HCT116 (cell line): ENCODE measurements at regions not wholly inside any gene's neighbourhood (a gene's known extent, or its start where the extent isn't known, plus 50 kb on each side); places are given as distances from the start of the nearest gene placed in this dataset.

Experiments
- ATAC-seq: fragments of 200-7000 bp; cut with Tn5 transposase; 2 replicates; pipeline ENCODE4 v1.9.1; 2020; ENCODE audit warnings: mild to moderate bottlenecking, moderate library complexity
- BruUV-seq: library from RNA; stranded (reverse); fragments of 400-500 nt; replicated peaks from 2 replicates; lab custom pipeline; 2021; lab: Mats Ljungman, UMichigan
- CTCF ChIA-PET: fragments of 300-600 bp; sonication (Branson Sonifier 250); formaldehyde crosslinking; loops from one replicate; lab custom pipeline; 2021; ENCODE audit warnings: antibody characterized with exemption; lab: Charles Lee
- POLR2A ChIA-PET: fragments of 300-600, 350-600 bp; sonication (Branson Sonifier 250); formaldehyde crosslinking; loops from one replicate; lab custom pipeline; 2021; ENCODE audit warnings: antibody characterized with exemption; lab: Charles Lee
- RAD21 ChIA-PET, 2 experiments: fragments of 300-600 bp; sonication (Branson Sonifier 250); formaldehyde crosslinking; loops; one replicate each; lab custom pipeline; 2023; ENCODE audit warnings: low total read pairs in 2 of 2; ENCODE audit not compliant: uncharacterized antibody in 2 of 2, unreplicated experiment in 2 of 2, low non-redundant PET in 1 of 2; lab: Charles Lee
- DNase-seq: peaks from one replicate; pipeline ENCODE4 v3.0.0-alpha.2; 2010; ENCODE audit warnings: low read depth, low spot score
- H2AFZ ChIP-seq: fragments of 200-600 bp; shearing (Covaris generic), sonication (generic); 2 replicates; pipeline ENCODE4 v1.6.1; 2017; ENCODE audit warnings: low read depth, mixed run types, mixed read lengths, antibody characterized with exemption, low read length; ENCODE audit not compliant: poor library complexity, severe bottlenecking
- H3K27ac ChIP-seq: 2 replicates; pipeline ENCODE4 v1.5.1; 2012; ENCODE audit warnings: low read depth, low read length
- H3K27me3 ChIP-seq: fragments of 200-600 bp; sonication (generic); 2 replicates; pipeline ENCODE4 v1.6.1; 2016; ENCODE audit warnings: mixed run types, low read length, mixed read lengths; ENCODE audit not compliant: insufficient read depth
- H3K36me3 ChIP-seq, 2 experiments: fragments of 200-500 bp in 1 of 2; fragments of 200-600 bp in 1 of 2; sonication (Bioruptor generic) in 1 of 2; sonication (generic) in 1 of 2; 2 replicates each; pipeline versions ENCODE4 v1.5.1 to v1.6.1; 2014 to 2016; ENCODE audit warnings: low read length in 2 of 2, inconsistent platforms in 1 of 2, mixed read lengths in 1 of 2, mixed run types in 1 of 2; ENCODE audit not compliant: insufficient read depth in 2 of 2, control insufficient read depth in 1 of 2
- H3K4me1 ChIP-seq, 2 experiments: fragments of 200-600 bp in 1 of 2; sonication (generic) in 1 of 2; 2 replicates each; pipeline versions ENCODE4 v1.5.1 to v1.6.1; 2012 to 2017; ENCODE audit warnings: low read length in 2 of 2, inconsistent platforms in 1 of 2, mild to moderate bottlenecking in 1 of 2, mixed read lengths in 1 of 2, mixed run types in 1 of 2, moderate library complexity in 1 of 2; ENCODE audit not compliant: insufficient read depth in 2 of 2, control insufficient read depth in 1 of 2
- H3K4me2 ChIP-seq: fragments of 200-600 bp; sonication (generic); 2 replicates; pipeline ENCODE4 v1.6.1; 2017; ENCODE audit warnings: mixed run types, low read length, mixed read lengths
- H3K4me3 ChIP-seq, 2 experiments: fragments of 200-600 bp in 1 of 2; sonication (generic) in 1 of 2; replicated peaks in 1 of 2; 2 replicates each; pipeline ENCODE4 v1.5.1; 2011 to 2016; ENCODE audit warnings: low read length in 2 of 2, control low read depth in 1 of 2, low read depth in 1 of 2, mild to moderate bottlenecking in 1 of 2, mixed read lengths in 1 of 2, mixed run types in 1 of 2
- H3K79me2 ChIP-seq: fragments of 200-600 bp; sonication (generic); 2 replicates; pipeline ENCODE4 v1.6.1; 2017; ENCODE audit warnings: mild to moderate bottlenecking, mixed run types, low read length, moderate library complexity, mixed read lengths; ENCODE audit not compliant: insufficient read depth
- H3K9ac ChIP-seq: fragments of 200-600 bp; sonication (generic); 2 replicates; pipeline ENCODE4 v1.6.1; 2016; ENCODE audit warnings: low read length, mixed read lengths
- H3K9me2 ChIP-seq: fragments of 200-600 bp; sonication (generic), shearing (Covaris generic); 2 replicates; pipeline ENCODE4 v1.6.1; 2017; ENCODE audit warnings: mixed run types, mild to moderate bottlenecking, moderate library complexity; ENCODE audit not compliant: insufficient read depth
- H3K9me3 ChIP-seq, 2 experiments: fragments of 200-500 bp in 1 of 2; fragments of 200-600 bp in 1 of 2; sonication (Bioruptor generic) in 1 of 2; sonication (generic) in 1 of 2; 2 replicates each; pipeline ENCODE4 v1.6.1; 2014 to 2017; ENCODE audit warnings: low read length in 2 of 2, mixed read lengths in 2 of 2, inconsistent platforms in 1 of 2, low read depth in 1 of 2, mild to moderate bottlenecking in 1 of 2, mixed run types in 1 of 2, moderate library complexity in 1 of 2; ENCODE audit not compliant: control insufficient read depth in 1 of 2, insufficient read depth in 1 of 2
- H4K20me1 ChIP-seq: fragments of 200-600 bp; sonication (generic), shearing (Covaris generic); 2 replicates; pipeline ENCODE4 v1.6.1; 2017; ENCODE audit warnings: mixed run types, mild to moderate bottlenecking, moderate library complexity; ENCODE audit not compliant: insufficient read depth
- CBX3 ChIP-seq: IDR thresholded peaks from 2 replicates; pipeline ENCODE4 v1.6.1; 2012; ENCODE audit warnings: low read depth
- EGR1 ChIP-seq: IDR thresholded peaks from 2 replicates; pipeline ENCODE4 v1.6.1; 2012; ENCODE audit warnings: low read depth
- ELF1 ChIP-seq: IDR thresholded peaks from 2 replicates; pipeline ENCODE4 v1.6.1; 2012; ENCODE audit warnings: low read depth, borderline replicate concordance
- EZH2 ChIP-seq: fragments of 200-600 bp; sonication (generic); IDR thresholded peaks from 2 replicates; pipeline ENCODE4 v1.6.1; 2017; ENCODE audit warnings: antibody characterized with exemption, mixed run types
- EZH2phosphoT487 ChIP-seq: fragments of 200-600 bp; IDR thresholded peaks from 2 replicates; pipeline ENCODE4 v1.6.1; 2018; ENCODE audit warnings: antibody characterized with exemption, borderline replicate concordance
- FOSL1 ChIP-seq: IDR thresholded peaks from 2 replicates; pipeline ENCODE4 v1.6.1; 2012; ENCODE audit warnings: low read depth
- POLR2A ChIP-seq: IDR thresholded peaks from 2 replicates; pipeline ENCODE4 v1.7.0; 2011; ENCODE audit warnings: borderline replicate concordance; ENCODE audit not compliant: insufficient read depth, insufficient read length; ENCODE audit errors: extremely low read depth
- POLR2AphosphoS5 ChIP-seq: IDR thresholded peaks from 2 replicates; pipeline ENCODE4 v1.6.1; 2011; ENCODE audit warnings: mild to moderate bottlenecking, low read depth, low read length, moderate library complexity
- RAD21 ChIP-seq: IDR thresholded peaks from 2 replicates; pipeline ENCODE4 v1.6.1; 2012; ENCODE audit warnings: low read depth, mild to moderate bottlenecking
- SIN3A ChIP-seq: IDR thresholded peaks from 2 replicates; pipeline ENCODE4 v1.6.1; 2012; ENCODE audit warnings: low read depth
- SP1 ChIP-seq: IDR thresholded peaks from 2 replicates; pipeline ENCODE4 v1.6.1; 2012; ENCODE audit warnings: low read depth
- SRF ChIP-seq: IDR thresholded peaks from 2 replicates; pipeline ENCODE4 v1.6.1; 2012; ENCODE audit warnings: low read depth
- TCF7L2 ChIP-seq: IDR thresholded peaks from 2 replicates; pipeline ENCODE4 v1.7.0; 2011; ENCODE audit warnings: borderline replicate concordance, inconsistent platforms; ENCODE audit not compliant: insufficient read depth, insufficient read length; ENCODE audit errors: extremely low read depth
- ZFX ChIP-seq: fragments of 450-650 bp; IDR thresholded peaks from 2 replicates; pipeline ENCODE4 v1.6.1; 2017
- intact Hi-C: fragments of 100-400 bp; cut with micrococcal nuclease; formaldehyde crosslinking; loops from 2 replicates; pipeline ENCODE4 v1.10.0; 2022
- TF ChIP-seq, protein P1 (sequence below): IDR thresholded peaks from 2 replicates; pipeline ENCODE4 v1.6.1; 2012
- TF ChIP-seq, protein P2 (sequence below): IDR thresholded peaks from 2 replicates; pipeline ENCODE4 v1.6.1; 2011; ENCODE audit warnings: mild to moderate bottlenecking, low read length, moderate library complexity; ENCODE audit not compliant: insufficient replicate concordance; ENCODE audit errors: extremely low read depth
- TF ChIP-seq, protein P3 (sequence below): IDR thresholded peaks from 2 replicates; pipeline ENCODE4 v1.6.1; 2012
- TF ChIP-seq, protein P4 (sequence below), 3 experiments: fragments of 200-600 bp in 1 of 3; sonication (generic) in 1 of 3; IDR thresholded peaks in 2 of 3; conservative IDR thresholded peaks in 1 of 3; 2 replicates each; pipeline ENCODE4 v1.5.1; 2012 to 2017; ENCODE audit warnings: low read depth in 2 of 3, low read length in 2 of 3, antibody characterized with exemption in 1 of 3, borderline replicate concordance in 1 of 3, control low read depth in 1 of 3, mild to moderate bottlenecking in 1 of 3, mixed read lengths in 1 of 3, mixed run types in 1 of 3, moderate library complexity in 1 of 3; ENCODE audit not compliant: insufficient read depth in 1 of 3
- TF ChIP-seq, protein P5 (sequence below): IDR thresholded peaks from 2 replicates; pipeline ENCODE4 v1.6.1; 2012; ENCODE audit warnings: low read depth

DNA sequence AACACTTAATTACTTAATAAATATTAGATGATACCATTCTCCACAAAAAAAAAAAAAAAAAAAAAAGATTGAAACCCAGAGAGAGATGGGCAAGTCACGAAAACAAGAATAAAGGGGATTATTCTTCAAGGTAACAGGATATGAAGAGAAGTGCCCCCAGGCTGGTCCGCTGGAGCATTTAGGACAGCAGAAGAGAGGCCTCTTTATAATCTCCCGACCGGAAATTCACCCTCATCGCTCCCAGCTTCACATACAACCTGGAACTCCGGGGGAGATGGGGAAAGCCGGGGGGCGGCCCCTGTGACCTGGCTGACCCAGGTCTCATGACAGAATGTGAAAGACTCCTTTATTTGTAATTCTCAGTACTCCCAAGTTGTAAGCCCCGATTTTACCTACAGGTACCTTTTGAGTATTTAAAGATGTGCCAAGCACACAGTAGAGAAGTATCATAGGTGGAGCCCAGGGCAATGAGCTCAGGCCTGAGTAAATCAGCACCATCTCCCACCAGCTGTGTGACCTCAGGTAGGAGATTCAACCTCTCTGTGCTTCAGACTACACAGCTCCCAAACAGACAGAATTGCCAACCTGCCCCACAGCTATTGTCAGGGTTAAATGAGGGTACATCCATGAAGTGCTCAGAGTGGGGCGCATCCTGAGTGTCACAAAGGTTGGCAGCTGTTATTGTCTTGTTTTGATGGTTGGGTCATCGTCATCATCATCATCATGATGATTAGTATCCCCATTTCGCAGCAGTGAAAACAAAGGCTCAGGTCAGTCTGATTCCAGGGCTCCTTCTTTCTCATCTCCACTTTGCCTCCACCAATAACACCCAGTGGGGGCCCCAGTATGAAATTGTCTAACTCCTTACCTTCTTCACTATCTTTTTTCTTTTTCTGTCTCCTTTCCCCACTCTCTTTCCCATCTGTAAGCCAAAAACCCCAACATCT is 148.4 kb downstream of the PSMG1 start:
- Histone ChIP-seq H3K9me2 (no peaks in the 10 kb centered on the region), H3K27me3 (no peaks in the 10 kb centered on the region), H2AFZ (no peak overlapping the region), H4K20me1 (no peaks in the 10 kb centered on the region), H3K4me1 (peaks cover 5 to 19% of the 10 kb centered on the region in 2 experiments), H3K9ac (no peak overlapping the region), H3K4me3 (no peak overlapping the region), H3K9me3 (no peaks in the 10 kb centered on the region), H3K79me2 (no peaks in the 10 kb centered on the region), H3K27ac (no peak overlapping the region), H3K36me3 (no peaks in the 10 kb centered on the region), H3K4me2 (no peak overlapping the region)
- ChIA-PET RAD21 (no interaction called here), POLR2A (no interaction called here), CTCF (interaction anchor here (1.0 kb wide), 1 partner anchor 12 kb away, joined by 4 read pairs; no protein-coding TSS in a partner anchor)
- intact Hi-C loops: no loop called here
- no TSS peak for BruUV-seq
- DNase-seq (no peak), ATAC-seq (no peak)
- TF ChIP-seq, protein P1, sequence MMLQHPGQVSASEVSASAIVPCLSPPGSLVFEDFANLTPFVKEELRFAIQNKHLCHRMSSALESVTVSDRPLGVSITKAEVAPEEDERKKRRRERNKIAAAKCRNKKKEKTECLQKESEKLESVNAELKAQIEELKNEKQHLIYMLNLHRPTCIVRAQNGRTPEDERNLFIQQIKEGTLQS: no peak
- TF ChIP-seq, protein P2, sequence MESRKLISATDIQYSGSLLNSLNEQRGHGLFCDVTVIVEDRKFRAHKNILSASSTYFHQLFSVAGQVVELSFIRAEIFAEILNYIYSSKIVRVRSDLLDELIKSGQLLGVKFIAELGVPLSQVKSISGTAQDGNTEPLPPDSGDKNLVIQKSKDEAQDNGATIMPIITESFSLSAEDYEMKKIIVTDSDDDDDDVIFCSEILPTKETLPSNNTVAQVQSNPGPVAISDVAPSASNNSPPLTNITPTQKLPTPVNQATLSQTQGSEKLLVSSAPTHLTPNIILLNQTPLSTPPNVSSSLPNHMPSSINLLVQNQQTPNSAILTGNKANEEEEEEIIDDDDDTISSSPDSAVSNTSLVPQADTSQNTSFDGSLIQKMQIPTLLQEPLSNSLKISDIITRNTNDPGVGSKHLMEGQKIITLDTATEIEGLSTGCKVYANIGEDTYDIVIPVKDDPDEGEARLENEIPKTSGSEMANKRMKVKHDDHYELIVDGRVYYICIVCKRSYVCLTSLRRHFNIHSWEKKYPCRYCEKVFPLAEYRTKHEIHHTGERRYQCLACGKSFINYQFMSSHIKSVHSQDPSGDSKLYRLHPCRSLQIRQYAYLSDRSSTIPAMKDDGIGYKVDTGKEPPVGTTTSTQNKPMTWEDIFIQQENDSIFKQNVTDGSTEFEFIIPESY: no peak
- TF ChIP-seq EGR1 (no peak), TCF7L2 (no peak), ZFX (no peak), POLR2A (no peak), SIN3A (no peak), EZH2 (no peak), POLR2AphosphoS5 (no peak), SP1 (no peak), RAD21 (no peak), FOSL1 (no peak), EZH2phosphoT487 (no peak), CBX3 (no peak), SRF (no peak), ELF1 (no peak)
- TF ChIP-seq, protein P3, sequence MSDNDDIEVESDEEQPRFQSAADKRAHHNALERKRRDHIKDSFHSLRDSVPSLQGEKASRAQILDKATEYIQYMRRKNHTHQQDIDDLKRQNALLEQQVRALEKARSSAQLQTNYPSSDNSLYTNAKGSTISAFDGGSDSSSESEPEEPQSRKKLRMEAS: no peak
- TF ChIP-seq, protein P4, sequence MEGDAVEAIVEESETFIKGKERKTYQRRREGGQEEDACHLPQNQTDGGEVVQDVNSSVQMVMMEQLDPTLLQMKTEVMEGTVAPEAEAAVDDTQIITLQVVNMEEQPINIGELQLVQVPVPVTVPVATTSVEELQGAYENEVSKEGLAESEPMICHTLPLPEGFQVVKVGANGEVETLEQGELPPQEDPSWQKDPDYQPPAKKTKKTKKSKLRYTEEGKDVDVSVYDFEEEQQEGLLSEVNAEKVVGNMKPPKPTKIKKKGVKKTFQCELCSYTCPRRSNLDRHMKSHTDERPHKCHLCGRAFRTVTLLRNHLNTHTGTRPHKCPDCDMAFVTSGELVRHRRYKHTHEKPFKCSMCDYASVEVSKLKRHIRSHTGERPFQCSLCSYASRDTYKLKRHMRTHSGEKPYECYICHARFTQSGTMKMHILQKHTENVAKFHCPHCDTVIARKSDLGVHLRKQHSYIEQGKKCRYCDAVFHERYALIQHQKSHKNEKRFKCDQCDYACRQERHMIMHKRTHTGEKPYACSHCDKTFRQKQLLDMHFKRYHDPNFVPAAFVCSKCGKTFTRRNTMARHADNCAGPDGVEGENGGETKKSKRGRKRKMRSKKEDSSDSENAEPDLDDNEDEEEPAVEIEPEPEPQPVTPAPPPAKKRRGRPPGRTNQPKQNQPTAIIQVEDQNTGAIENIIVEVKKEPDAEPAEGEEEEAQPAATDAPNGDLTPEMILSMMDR (IDR thresholded peaks at IDR 0.05 in 2 of 3, conservative IDR thresholded peaks at IDR 0.05 in 1 of 3; ENCODE audit: borderline replicate concordance in 1 of 3, insufficient read depth in 1 of 3, low read depth in 2 of 3, low read length in 2 of 3): no peak
- TF ChIP-seq, protein P5, sequence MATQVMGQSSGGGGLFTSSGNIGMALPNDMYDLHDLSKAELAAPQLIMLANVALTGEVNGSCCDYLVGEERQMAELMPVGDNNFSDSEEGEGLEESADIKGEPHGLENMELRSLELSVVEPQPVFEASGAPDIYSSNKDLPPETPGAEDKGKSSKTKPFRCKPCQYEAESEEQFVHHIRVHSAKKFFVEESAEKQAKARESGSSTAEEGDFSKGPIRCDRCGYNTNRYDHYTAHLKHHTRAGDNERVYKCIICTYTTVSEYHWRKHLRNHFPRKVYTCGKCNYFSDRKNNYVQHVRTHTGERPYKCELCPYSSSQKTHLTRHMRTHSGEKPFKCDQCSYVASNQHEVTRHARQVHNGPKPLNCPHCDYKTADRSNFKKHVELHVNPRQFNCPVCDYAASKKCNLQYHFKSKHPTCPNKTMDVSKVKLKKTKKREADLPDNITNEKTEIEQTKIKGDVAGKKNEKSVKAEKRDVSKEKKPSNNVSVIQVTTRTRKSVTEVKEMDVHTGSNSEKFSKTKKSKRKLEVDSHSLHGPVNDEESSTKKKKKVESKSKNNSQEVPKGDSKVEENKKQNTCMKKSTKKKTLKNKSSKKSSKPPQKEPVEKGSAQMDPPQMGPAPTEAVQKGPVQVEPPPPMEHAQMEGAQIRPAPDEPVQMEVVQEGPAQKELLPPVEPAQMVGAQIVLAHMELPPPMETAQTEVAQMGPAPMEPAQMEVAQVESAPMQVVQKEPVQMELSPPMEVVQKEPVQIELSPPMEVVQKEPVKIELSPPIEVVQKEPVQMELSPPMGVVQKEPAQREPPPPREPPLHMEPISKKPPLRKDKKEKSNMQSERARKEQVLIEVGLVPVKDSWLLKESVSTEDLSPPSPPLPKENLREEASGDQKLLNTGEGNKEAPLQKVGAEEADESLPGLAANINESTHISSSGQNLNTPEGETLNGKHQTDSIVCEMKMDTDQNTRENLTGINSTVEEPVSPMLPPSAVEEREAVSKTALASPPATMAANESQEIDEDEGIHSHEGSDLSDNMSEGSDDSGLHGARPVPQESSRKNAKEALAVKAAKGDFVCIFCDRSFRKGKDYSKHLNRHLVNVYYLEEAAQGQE: no peak
